NCI-H446 treated with DMSO at 0.1 percent for 48 hours (cell line): ENCODE measurements at regions not wholly inside any gene's neighbourhood (a gene's known extent, or its start where the extent isn't known, plus 50 kb on each side); places are given as distances from the start of the nearest gene placed in this dataset.
"Not testable (repeated sequence)": the region's sequence is repeated elsewhere in the genome, so short reads cannot be mapped to it uniquely, and the experiment has no call there.

Experiments used
- DNase-seq: peaks from one replicate; lab custom pipeline; 2025; lab: John Stamatoyannopoulos, UW

DNA sequence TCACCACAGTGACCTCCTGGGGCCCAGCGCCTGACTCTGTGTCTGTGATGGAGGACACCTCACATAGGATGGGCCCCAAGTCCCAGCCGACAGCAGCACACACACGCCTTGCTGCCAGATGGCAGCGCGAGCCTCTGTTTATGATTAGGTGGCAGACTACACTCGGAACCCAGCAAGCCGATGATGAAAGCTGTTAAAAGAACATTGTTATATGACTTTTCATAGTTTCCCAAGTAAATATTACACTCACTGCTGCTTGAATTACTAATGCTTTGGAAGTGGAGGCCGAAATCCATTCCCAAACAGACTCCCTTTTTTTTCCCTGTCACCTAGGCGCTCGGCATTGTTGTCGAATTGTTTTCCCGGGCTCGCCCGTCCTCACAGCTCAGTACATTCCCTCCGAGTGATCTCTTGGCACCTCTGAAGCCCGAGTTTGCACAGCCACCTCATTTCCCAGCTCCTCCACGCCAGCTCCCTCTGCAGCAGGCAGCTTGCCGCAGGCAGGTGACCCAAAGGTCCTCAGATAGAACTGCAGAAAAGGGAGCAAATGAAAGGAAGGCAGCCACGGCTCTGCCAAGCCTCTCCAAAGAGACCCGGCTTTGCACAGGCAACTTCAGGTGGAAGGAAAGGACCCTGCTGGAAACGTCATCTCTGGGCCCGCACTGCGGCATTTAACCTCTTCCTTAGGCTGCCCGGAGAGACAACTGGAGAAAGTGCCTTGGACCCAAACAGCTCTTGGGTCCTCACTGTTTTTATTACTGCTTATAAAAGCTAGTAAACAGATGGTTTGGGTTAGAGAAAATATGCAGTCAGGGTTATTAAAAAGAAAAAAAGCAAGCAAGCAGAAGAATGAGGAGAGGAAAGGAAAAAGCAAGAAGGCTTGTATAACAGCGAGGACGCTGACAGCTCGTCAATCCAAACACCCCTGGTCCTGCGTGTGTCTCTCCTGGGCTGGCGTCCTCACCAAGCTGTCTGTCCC, 72.2 kb upstream of the SLC25A33 start:
- DNase-seq, result no peak

DNA sequence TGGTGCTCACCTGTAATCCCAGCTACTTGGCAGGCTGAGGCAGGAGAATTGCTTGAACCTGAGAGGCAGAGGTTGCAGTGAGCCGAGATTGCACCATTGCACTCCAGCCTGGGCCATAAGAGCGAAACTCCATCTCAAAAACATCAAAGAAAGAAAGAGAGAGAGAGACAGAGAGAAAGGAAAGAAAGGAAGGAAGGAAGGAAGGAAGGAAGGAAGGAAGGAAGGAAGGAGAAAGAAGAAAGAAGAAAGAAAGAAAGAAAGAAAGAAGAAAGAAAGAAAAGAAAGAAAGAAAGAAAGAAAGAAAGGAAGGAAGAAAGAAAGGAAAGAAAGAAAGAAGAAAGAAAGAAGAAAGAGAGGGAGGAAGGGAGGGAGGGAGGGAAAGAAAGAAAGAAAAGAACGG, 69.4 kb upstream of the SLC25A33 start:
- DNase-seq, result not testable (repeated sequence)

DNA sequence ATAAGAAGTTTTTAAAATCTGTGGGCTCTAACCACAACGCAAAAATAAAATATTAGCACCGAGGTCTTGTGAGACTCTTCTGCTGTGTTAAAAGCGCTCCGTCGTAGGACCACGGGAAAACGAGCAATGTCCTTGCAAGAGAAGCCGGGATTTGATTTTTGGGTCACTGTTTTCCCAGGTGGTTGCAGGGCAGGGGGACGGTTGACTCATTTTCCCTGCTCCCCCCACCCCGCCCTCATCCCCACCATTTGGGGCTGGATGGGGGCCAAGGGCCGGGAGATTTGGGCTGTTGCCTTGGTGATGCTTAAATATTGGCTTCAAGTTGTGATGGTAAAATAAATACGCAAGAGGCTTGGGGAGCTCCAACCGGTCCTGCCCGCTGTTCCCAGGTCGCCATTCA, 67.6 kb upstream of the SLC25A33 start:
- no peak for DNase-seq

DNA sequence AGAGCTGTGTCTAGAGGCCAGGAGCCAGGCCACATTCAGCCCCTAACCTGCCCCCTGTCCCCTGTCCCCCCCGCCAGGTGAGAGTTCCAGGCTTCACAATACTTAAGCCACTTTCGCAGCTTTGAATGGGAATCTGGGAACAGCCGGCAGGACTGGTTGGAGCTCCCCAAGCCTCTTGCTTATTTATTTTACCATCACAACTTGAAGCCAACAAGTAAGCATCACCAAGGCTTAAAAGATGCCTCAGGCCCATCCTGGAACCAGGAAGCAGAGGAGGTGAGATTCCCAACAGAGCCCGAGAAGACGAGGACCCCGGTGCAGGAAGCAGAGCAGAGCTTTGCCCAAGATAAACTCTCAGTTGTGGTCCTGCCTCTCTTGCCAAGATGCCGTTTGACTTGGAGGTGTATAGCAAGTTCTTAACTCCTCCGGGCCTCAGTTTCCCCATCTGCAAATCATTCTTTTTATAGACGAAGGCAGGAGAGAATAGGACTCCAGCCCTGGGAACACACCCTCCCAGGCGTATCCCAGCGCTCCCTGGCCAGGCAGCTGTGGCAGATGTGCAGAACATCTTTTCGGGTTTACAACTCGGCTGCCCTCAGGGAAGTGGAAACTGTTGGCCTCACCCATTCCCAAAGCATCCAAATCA, 66.8 kb upstream of the SLC25A33 start:
- DNase-seq, result no peak

DNA sequence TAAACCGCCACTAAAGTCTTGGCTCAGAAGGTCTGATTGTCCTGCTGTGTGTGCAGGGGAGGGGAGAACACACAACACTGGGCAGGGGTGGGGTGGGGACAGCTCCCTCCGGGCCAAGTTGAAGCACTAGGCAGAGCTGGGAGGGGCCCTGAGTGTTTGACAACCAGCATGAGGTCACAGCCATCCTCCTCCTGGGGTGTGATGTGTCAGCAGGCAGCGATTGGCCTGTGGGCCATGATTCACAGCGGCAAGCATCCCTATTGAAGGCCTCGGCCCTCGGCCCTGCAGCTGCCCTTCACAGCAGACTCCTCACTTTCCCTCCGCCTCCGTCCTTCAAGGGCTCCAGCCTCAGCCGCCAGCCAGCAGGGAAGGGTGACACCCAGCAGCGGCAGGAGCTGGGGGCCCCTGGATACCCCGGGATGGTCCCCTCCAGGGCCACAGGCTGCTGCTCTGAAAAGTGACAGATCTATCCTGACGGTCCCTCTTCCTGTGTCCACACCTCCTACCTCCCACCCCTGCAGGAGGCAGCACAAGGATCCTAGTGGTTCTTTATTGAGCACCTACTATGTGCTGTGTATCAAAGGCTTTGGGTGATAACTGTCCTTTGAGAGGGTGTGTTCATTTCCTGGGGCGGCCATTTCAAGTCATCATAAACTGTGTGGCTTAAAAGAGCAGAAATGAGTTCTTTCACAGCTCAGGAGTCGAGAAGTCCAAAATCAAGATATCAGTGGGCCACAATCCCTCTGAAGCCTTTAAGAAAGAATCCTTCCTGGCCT, 66.0 kb upstream of the SLC25A33 start:
- no peak for DNase-seq

DNA sequence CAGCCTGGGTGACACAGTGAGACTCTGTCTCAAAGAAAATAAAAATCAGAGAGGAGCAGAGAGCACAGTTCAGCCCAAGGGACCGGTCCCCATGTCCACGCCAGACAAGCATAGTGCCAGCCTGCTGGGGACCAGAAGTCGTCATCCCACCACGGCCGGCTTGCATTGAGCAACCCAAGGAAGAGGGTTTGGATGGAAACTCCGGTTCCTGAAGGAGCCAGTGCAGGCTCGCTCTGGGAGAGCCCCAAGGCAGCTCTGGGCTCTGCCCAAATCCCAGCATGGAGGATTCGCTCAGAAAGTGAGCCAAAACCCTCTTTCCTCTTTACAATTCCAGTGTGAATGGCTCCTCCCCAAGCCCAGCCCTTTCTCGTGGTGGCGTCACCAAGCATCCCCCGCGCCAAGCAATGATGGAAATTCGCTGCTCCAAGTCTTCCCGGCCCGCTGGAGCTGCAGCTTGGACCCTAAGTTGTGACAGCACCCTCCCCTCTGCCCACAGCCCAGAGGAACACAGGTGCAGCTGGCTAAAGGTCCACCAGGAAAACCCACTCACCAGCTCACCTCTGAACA, 64.1 kb upstream of the SLC25A33 start:
- no peak for DNase-seq

DNA sequence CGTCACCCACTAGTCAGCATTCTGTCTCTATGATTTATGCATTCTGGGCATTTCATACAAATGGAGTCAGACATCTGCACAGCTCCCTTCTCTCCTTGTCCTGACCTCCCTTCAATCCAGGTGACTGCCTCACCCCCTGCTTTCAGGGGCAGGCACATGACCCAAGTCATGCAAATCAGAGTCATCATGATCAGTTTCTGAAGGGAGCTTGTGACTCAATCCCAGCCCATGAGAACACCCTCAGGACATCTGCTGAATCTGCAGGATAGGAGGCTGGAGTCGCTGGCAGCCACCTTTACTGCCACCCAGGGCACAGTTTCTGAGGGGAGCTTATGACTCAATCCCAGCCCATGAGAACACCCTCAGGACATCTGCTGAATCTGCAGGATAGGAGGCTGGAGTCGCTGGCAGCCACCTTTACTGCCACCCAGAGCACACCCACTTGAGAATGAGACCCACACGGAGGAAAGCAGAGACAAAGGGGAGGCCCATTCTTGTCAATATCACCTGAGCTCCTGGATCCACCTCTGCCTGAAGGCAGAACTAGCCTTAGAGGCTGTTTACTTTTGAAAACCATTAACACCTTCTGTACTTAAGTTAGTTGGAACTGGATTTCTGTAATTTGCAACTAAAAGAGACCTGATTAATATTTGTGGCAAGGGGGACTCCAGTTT, 62.3 kb upstream of the SLC25A33 start:
- DNase-seq, result no peak

DNA sequence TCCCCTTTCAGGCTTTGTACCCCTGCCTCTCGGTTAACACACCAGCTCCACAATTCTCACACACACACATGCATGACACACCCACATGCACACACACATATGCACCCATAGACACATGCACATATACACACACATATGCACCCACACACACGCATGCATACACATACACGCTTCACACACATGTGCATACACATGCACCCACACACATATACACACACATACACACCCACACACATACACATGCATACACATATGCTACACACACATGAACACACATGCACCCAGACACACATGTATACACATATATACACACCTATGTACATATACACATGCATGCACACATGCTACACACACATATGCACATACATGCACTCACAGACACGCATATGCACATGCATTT, 61.7 kb upstream of the SLC25A33 start:
- no peak for DNase-seq

DNA sequence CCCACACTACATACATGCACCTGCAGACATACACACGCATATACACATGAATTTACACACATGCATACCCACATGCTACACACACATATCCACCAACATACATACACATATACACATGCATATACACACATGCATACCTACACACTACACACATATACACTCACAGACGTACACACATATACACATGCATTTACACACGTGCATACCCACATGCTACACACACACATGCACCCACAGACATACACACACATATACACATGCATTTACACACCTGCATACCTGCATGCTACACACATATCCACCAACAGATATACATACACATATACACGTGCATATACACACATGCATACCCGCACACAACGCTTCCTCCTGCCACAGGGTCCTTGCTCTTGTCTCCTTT, 61.2 kb upstream of the SLC25A33 start:
- no peak for DNase-seq

DNA sequence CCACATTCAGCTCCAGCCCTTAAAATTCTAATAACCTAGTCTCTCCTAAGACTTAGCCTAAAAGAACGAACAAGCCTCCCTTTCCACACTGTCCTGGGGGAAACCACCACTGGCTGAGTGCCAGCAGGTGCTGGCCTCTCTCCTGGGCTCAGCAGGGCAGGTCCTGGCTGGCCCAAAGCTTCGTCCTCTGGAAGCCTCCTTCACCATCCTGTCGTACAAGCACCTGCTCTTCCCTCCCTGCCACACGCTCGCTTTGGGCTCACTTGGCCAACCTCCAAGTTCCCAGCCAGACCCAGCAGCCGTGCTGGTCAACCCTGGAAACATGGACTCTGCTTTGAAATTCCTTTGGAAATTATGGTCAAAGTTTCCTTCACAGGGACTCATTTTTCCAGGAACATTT, 58.2 kb upstream of the SLC25A33 start:
- DNase-seq, result no peak

DNA sequence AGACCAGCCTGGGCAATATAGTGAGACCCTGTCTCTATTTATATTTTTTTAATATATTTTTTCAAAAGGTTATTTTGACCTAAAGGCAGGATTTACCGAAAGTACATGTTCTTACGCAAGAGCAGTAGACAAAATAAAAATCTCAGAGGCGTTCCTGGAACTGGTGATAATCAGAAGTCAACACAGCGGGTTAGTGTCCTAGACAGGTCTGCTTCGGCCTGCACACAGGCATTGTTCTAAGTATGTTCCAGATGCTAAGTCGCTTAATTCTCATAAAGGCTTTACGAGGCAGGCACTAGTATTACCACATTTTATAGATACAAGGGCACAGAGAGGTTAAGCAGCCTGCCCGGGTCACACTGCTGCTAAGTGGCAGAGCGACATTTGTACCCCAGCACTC, 56.9 kb upstream of the SLC25A33 start:
- no peak for DNase-seq

DNA sequence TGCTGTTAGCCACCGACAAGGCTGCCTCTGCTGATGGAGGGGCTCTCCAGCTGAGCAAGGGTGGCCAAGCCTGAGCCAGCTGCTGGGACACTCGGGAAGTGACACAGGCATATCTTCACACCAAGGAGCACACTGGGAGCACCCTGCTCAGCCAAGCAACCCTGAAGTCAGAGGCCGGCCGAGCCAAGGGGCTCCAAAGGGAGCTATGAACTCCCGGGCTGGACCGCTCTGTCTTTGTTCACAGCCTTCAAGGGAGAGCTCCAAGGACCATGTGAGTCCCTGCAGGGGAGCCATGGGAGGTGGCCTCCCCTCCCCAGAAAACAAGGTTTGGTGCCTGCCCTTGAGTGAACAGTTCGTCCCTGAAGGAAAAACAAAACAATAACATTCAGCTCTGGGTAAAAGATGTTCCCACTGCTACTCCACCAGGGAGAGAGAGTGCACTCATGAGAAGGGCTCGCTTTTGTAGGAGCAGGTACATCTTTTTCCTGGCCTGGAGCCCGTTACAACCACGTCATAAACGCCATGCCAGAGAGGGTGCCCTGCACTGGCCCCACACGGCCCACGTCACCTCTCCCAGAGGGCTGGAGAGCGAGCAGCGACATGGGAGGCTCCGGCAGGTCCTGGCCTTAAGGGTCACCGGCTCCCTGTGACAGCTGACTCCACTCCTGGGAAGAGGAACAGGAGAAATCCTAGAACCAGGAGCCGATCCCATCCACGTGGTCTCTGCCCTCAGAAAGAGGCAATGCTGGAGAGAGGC, 56.3 kb upstream of the SLC25A33 start:
- no peak for DNase-seq

DNA sequence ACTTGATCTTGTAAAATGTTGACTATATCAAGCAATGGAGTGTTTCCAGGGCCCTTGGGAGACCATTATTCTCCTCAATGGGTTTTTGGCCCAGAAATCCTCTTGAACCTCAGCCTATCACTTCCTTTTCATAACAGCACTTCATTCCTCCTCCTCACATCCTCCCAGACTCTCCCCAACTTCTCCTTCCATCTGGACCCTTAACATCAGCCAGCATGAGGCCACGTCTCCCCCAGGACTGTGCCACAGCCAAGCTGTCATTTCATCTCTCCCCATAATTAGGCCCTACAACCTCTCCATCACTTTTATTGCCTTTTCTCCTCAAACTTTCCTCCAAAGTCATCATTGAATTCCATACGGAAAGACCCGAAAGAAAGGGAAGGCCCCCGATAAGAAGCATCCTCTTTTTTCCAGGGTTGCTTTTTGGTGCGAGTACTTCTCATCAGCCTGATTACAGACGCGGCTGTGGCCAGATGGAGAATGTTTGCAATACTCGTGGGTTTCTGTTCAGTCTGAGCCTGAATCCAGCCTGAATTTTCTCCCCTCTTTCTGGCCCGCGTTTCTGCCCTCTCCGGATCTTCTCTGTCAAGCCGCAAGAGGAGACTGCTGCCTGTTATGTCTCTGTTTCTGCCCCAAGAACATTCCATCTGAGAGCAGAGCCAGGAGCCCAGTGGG, 52.7 kb upstream of the SLC25A33 start:
- DNase-seq, result no peak
